Stomach smooth muscle (tissue), 2 donors: ENCODE measurements at regions not wholly inside any gene's neighbourhood (a gene's known extent, or its start where the extent isn't known, plus 50 kb on each side); places are given as distances from the start of the nearest gene placed in this dataset.
"Not testable (repeated sequence)": the region's sequence is repeated elsewhere in the genome, so short reads cannot be mapped to it uniquely, and the experiment has no call there.

Source experiments
- H3K27ac ChIP-seq: one replicate; pipeline ENCODE4 v1.7.0; 2013; ENCODE audit warnings: mild to moderate bottlenecking, low read length, inconsistent platforms
- H3K27me3 ChIP-seq, 2 donors: one replicate each; pipeline ENCODE4 v1.7.0; 2013; ENCODE audit warnings: low read length in 2 of 2; ENCODE audit not compliant: insufficient read depth in 2 of 2, control insufficient read depth in 1 of 2
- H3K36me3 ChIP-seq, 2 donors: one replicate each; pipeline ENCODE4 v1.7.0; 2013; ENCODE audit warnings: low read length in 2 of 2; ENCODE audit not compliant: control insufficient read depth in 2 of 2, insufficient read depth in 2 of 2
- H3K4me1 ChIP-seq: one replicate; pipeline ENCODE4 v1.7.0; 2013; ENCODE audit warnings: low read length; ENCODE audit not compliant: control insufficient read depth, insufficient read depth
- H3K4me3 ChIP-seq, 2 donors: one replicate each; pipeline ENCODE4 v1.7.0; 2013; ENCODE audit warnings: low read length in 2 of 2
- H3K9ac ChIP-seq, 2 donors: one replicate each; pipeline ENCODE4 v1.7.0; 2013; ENCODE audit warnings: low read length in 2 of 2, mild to moderate bottlenecking in 1 of 2
- H3K9me3 ChIP-seq, 2 donors: one replicate each; pipeline ENCODE4 v1.7.0; 2013; ENCODE audit warnings: low read length in 2 of 2; ENCODE audit not compliant: control insufficient read depth in 2 of 2
- donor health status: healthy.
- donor health status: Pancreatic carcinoma.

DNA sequence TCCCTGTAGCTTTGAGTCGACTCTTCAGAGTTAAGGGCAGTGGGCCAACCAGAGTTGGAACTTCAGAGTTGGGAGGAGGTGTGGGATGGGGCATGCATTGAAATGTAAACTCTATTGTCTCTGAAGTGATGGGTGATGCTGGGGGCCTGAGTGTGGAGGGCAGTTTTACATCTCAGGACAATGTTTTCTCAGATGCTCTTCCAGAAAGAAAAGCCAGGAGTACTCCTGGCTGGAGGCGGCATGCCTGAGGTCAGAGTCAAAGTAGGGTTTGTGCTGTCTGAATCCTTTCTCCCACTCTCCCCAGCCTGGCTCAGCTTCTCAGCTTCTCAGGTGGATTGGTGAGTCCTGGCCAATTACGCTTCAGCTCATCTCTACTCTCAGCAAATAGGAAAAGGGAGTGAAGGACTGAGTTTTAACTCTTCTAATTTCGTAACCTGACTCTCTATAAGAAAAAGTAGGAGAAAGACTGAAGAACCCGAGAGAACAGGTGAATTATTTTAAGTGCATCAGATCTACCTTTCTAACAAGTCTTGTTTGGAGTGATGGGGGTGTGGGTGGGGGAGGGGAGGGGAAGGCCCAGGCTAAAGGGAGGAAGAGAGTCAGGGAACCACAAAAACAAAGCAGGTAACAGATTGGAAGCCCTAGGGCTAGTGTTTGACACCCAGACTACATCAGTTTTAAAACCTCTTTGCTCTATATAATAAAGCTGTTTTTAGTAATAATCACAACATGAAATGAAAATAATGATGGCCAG is 107.5 kb upstream of the PELI1 start:
- H3K9ac ChIP-seq = no peak overlapping the region
- H3K4me1 ChIP-seq = no peaks in the 10 kb centered on the region
- H3K27ac ChIP-seq = no peak overlapping the region
- no peaks in the 10 kb centered on the region for H3K27me3 ChIP-seq
- H3K9me3 ChIP-seq = no peaks in the 10 kb centered on the region
- H3K4me3 ChIP-seq = no peak overlapping the region
- H3K36me3 ChIP-seq = no peaks in the 10 kb centered on the region

DNA sequence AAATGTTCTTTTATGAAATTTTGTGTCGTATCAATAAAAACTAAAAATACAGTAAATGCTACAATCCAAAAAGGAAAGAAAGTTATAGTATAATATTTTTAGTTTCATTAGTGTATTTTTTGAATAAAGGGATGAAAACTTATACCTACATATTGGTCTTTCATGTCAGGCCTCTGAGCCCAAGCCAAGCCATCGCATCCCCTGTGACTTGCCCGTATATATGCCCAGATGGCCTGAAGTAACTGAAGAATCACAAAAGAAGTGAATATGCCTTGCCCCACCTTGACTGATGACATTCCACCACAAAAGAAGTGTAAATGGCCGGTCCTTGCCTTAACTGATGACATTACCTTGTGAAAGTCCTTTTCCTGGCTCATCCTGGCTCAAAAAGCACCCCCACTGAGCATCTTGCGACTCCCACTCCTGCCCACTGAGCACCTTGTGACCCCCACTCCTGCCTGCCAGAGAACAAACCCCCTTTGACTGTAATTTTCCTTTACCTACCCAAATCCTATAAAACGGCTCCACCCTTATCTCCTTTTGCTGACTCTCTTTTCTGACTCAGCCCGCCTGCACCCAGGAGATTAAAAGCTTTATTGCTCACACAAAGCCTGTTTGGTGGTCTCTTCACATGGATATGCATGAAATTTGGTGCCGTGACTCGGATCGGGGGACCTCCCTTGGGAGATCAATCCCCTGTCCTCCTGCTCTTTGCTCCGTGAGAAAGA is 108.2 kb upstream of the PELI1 start:
- not testable (repeated sequence) for H3K27ac ChIP-seq, H3K27me3 ChIP-seq, H3K4me1 ChIP-seq, H3K9ac ChIP-seq, H3K4me3 ChIP-seq, H3K9me3 ChIP-seq, H3K36me3 ChIP-seq

DNA sequence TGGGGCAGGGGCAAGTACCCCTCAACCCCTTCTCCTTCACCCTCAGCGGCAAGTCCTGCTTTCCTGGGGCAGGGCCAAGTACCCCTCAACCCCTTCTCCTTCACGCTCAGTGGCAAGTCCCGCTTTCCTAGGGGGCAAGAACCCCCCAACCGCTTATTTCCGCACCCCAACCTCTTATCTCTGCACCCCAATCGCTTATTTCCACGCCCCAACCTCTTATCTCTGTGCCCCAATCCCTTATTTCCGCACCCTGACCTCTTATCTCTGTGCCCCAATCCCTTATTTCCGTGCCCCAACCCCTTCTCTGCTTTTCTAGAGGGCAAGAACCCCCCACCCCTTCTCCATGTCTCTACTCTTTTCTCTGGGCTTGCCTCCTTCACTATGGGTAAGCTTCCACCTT is 109.2 kb upstream of the PELI1 start:
- not testable (repeated sequence) for H3K27ac ChIP-seq, H3K36me3 ChIP-seq, H3K27me3 ChIP-seq, H3K9ac ChIP-seq, H3K9me3 ChIP-seq, H3K4me1 ChIP-seq, H3K4me3 ChIP-seq

DNA sequence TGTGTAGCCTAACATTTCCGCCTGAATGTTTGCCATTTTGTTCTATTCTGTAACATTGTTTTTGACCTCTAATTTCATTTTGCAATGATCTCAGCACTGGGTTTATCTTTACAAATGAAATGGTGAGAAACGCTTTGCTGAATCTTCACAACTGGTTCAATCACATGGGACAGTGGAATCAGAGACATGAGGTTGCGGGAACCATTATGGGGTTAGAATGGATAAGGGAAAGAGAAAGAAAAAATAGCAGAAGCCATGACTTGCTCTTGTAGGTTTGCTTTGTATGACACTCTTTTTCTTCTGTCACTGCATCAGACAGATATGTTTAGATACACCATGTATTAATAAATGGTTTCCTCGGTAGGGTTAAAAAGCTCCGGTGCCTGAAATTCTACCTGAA is 114.3 kb upstream of the PELI1 start:
- H3K27ac ChIP-seq = no peak overlapping the region

DNA sequence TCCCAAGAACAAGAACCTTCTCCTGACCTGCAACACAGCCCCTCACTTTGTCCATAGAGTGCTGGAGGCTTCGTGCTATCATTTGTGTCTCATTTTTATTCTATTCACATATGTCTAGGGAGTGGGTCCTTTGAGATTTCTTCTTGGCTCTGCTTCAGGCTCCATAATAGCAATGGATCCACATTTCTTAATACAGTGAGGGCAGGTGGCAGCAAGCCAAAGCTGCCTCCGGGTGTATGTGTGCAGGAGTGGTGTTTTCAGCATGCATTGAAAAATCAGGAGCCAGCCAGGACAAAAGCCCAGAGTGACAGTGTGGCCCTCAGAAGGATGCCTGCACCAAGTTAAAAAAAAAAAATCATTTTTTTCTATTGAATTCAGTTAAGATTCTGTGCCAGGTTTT is 115.1 kb upstream of the PELI1 start:
- no peak overlapping the region for H3K27ac ChIP-seq
- no peaks in the 10 kb centered on the region for H3K9me3 ChIP-seq
- no peaks in the 10 kb centered on the region for H3K36me3 ChIP-seq
- H3K4me3 ChIP-seq = no peak overlapping the region
- H3K4me1 ChIP-seq = peaks cover 4% of the 10 kb centered on the region
- H3K9ac ChIP-seq = no peak overlapping the region
- no peaks in the 10 kb centered on the region for H3K27me3 ChIP-seq

More for the DNA sequence above, 114.3 kb upstream of the PELI1 start:
- H3K4me3 ChIP-seq = no peak overlapping the region
- H3K36me3 ChIP-seq = no peaks in the 10 kb centered on the region
- H3K4me1 ChIP-seq = peaks cover 4% of the 10 kb centered on the region
- H3K27me3 ChIP-seq = no peaks in the 10 kb centered on the region
- H3K9me3 ChIP-seq = no peaks in the 10 kb centered on the region
- no peak overlapping the region for H3K9ac ChIP-seq

DNA sequence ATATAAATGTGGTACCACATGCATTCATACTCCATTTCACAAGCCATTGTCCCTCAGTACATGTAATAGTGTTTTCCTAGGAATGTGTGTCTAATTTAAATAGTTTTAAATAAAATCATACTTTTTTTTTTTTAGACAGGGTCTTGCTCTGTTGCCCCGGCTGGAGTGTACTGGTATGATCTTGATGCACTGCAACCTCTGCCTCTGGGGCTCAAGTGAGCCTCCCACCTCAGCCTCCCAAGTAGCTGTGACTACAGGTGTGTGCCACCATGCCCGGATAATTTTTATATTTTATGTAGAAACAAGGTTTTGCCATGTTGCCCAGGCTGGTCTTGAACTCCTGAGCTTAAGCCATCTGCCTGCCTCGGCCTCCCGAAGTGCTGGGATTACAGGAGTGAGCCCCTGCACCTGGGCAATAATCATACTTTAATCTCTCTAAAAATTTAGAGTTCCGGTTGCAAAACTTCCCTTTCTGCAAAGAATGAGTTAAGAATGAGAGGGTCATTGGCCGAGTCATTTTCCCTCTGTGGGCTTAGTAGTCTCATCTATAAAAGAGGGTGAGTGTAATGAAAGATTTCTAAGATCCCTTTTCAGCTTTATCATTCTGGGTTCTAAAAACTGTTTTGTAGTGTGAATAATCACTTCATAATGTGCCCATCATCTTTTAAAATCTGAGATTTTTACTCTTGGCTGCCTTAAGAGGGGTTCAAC is 116.0 kb upstream of the PELI1 start:
- no peak overlapping the region for H3K9ac ChIP-seq
- H3K36me3 ChIP-seq = no peaks in the 10 kb centered on the region
- no peaks in the 10 kb centered on the region for H3K9me3 ChIP-seq
- H3K27ac ChIP-seq = no peak overlapping the region
- H3K4me3 ChIP-seq = no peak overlapping the region
- H3K4me1 ChIP-seq = peaks cover 4% of the 10 kb centered on the region
- H3K27me3 ChIP-seq = no peaks in the 10 kb centered on the region

DNA sequence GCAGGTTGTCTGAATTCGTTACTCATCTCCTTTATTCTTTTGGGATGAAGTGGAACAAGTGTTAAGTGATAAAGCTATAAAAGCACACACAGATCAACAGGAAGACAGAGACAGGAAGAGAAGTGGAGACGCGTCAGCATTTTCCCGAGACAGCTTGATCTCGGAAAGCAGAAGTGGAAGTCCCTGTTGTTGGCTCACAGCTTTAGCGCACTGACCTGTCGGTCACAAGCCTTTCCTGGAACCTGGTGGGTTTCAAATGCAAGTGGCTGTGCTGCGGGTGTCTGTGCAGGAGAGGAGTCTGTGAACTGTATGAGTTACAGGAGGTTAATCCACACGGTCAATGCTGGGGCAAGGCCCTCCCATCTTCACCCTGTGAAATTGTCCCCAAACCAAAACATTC is 116.6 kb upstream of the PELI1 start:
- Histone ChIP-seq H3K27me3 (no peaks in the 10 kb centered on the region), H3K4me3 (no peak overlapping the region), H3K9me3 (no peaks in the 10 kb centered on the region), H3K36me3 (no peaks in the 10 kb centered on the region), H3K9ac (no peak overlapping the region), H3K27ac (no peak overlapping the region), H3K4me1 (peaks cover 4% of the 10 kb centered on the region)

DNA sequence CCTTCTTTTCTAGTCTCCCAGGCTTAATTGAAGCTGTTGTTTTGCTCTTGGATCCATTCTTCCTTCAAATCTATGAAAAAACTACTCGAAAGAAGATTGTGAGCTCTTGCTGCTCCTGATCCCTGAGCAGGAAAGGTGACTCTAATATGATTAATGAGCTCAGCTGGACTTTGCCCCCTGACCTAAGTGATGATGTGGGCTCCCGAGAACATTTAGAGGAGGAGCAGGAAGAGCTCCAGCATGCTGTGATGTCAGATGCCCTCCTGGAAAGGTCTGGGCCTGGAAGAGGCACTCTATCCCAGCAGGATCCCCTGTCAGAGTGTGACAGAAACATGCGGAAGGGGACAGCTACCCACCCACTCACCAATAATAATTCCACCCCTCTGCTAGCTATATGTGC is 117.9 kb upstream of the PELI1 start:
- H3K4me1 ChIP-seq = peaks cover 8% of the 10 kb centered on the region
- no peaks in the 10 kb centered on the region for H3K27me3 ChIP-seq
- no peaks in the 10 kb centered on the region for H3K9me3 ChIP-seq
- H3K9ac ChIP-seq = no peak overlapping the region
- H3K4me3 ChIP-seq = no peak overlapping the region
- H3K36me3 ChIP-seq = no peaks in the 10 kb centered on the region
- no peak overlapping the region for H3K27ac ChIP-seq

DNA sequence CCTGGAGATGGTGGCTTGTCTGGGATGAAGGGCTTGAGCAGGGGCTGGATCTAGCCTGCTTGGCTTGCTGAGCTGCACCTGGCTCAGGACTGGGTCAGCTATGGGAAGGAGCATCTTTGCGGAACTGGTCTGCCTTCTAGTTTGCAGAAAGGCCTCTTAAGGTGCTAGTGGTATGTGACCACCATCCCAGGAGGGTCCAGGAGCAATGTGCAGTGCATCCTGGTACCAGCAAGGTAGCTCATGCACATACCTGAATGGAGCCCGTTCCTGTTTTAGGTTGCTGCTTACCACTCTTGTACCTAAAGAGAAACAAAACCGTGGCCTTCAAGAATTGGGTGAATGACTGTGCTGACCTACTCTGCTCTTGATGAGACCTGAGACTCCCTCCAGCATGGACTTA is 118.6 kb upstream of the PELI1 start:
- no peaks in the 10 kb centered on the region for H3K27me3 ChIP-seq
- H3K4me1 ChIP-seq = peaks cover 14% of the 10 kb centered on the region
- H3K27ac ChIP-seq = no peak overlapping the region
- H3K4me3 ChIP-seq = no peak overlapping the region
- H3K36me3 ChIP-seq = no peaks in the 10 kb centered on the region
- no peaks in the 10 kb centered on the region for H3K9me3 ChIP-seq
- H3K9ac ChIP-seq = no peak overlapping the region

DNA sequence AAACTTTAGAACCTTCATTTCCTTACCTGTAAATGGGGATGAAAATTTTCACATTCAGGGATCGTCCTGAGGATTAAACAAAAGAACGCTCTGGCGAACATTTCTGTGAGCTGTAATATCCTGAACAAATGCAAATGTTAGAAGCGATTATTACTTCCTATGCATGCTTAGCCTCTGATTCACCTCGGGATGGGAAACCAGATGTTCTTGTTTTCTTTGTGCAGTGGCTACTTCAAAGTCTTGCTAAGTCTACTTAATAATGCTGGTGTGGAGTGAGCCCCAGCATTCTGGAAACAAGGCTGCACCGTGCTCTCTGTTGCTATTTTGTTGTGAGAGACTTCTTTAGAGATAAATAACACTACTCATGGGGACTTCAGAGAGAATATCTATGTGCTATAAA is 119.1 kb upstream of the PELI1 start:
- Histone ChIP-seq H3K36me3 (no peaks in the 10 kb centered on the region), H3K4me1 (peaks cover 15% of the 10 kb centered on the region), H3K27me3 (no peaks in the 10 kb centered on the region), H3K4me3 (no peak overlapping the region), H3K9ac (no peak overlapping the region), H3K9me3 (no peaks in the 10 kb centered on the region), H3K27ac (no peak overlapping the region)

DNA sequence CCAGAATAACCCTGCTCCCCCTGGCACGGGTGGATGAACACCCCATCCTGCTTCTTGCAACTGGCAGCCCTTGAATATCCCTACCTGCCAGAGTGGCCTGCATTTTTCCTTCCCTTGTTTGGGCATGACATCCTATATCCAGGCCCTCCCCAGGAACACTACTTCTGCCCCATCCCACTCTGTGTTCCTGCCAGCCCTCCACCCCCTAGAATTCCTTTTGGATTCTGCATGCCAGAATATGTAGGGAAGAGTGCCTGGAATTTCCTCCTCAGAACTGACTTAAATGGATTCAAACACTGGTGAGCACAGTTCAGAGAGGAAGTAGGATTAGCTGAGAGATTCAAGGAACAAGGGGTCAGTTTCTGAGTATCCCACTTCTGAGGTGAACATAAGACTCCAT is 123.5 kb upstream of the PELI1 start:
- no peaks in the 10 kb centered on the region for H3K9me3 ChIP-seq
- no peak overlapping the region for H3K9ac ChIP-seq
- H3K27me3 ChIP-seq = no peaks in the 10 kb centered on the region
- H3K4me1 ChIP-seq = peaks cover 16% of the 10 kb centered on the region
- H3K27ac ChIP-seq = no peak overlapping the region
- no peaks in the 10 kb centered on the region for H3K36me3 ChIP-seq
- no peak overlapping the region for H3K4me3 ChIP-seq
